Natural killer cell (primary cell): ENCODE measurements at regions not wholly inside any gene's neighbourhood (a gene's known extent, or its start where the extent isn't known, plus 50 kb on each side); places are given as distances from the start of the nearest gene placed in this dataset.

ENCODE experiments used
- ATAC-seq, 3 donors: fragments of 150-1000 bp in 2 of 3; fragments of 200-7000 bp in 1 of 3; cut with Tn5 transposase; 1 replicate in 1 of 3; 2 replicates in 2 of 3; pipeline ENCODE4 v1.10.0; 2021; ENCODE audit warnings: mild to moderate bottlenecking in 2 of 3, moderate library complexity in 2 of 3
- DNase-seq, 2 donors: peaks; one replicate each; pipeline versions ENCODE4 v3.0.0 to v3.0.0-alpha.2; 2013 to 2021; ENCODE audit warnings: mixed read lengths in 1 of 2
- H3K27ac ChIP-seq: one replicate; pipeline ENCODE4 v1.5.1; 2013; ENCODE audit warnings: mild to moderate bottlenecking, low read length
- H3K27me3 ChIP-seq: one replicate; pipeline ENCODE4 v1.6.1; 2013; ENCODE audit warnings: low read length; ENCODE audit not compliant: control insufficient read depth, insufficient read depth
- H3K36me3 ChIP-seq: one replicate; pipeline ENCODE4 v1.6.1; 2013; ENCODE audit warnings: low read length; ENCODE audit not compliant: control insufficient read depth, insufficient read depth
- H3K4me1 ChIP-seq: one replicate; pipeline ENCODE4 v1.6.1; 2013; ENCODE audit warnings: low read length; ENCODE audit not compliant: control insufficient read depth, insufficient read depth
- H3K4me3 ChIP-seq: one replicate; pipeline ENCODE4 v1.5.1; 2013; ENCODE audit warnings: low read length
- H3K9me3 ChIP-seq: one replicate; pipeline ENCODE4 v1.6.1; 2013; ENCODE audit warnings: low read length; ENCODE audit not compliant: control insufficient read depth, insufficient read depth
- H3K27ac Mint-ChIP-seq, 2 donors: one replicate each; pipeline ENCODE4 v1.8.0; 2022; ENCODE audit warnings: mild to moderate bottlenecking in 2 of 2, mixed read lengths in 2 of 2, moderate library complexity in 1 of 2
- H3K27me3 Mint-ChIP-seq, 2 donors: one replicate each; pipeline ENCODE4 v1.8.0; 2022; ENCODE audit warnings: low read depth in 2 of 2, mixed read lengths in 2 of 2
- H3K36me3 Mint-ChIP-seq: one replicate; pipeline ENCODE4 v1.8.0; 2022; ENCODE audit warnings: mixed read lengths
- H3K4me1 Mint-ChIP-seq, 2 donors: one replicate each; pipeline ENCODE4 v1.8.0; 2022; ENCODE audit warnings: mixed read lengths in 2 of 2
- H3K4me3 Mint-ChIP-seq: one replicate; pipeline ENCODE4 v1.8.0; 2022; ENCODE audit warnings: mild to moderate bottlenecking, moderate library complexity, mixed read lengths
- H3K9me3 Mint-ChIP-seq, 2 donors: one replicate each; pipeline ENCODE4 v1.8.0; 2022; ENCODE audit warnings: mixed read lengths in 2 of 2
- WGBS: methylation state at CpG from one replicate; pipeline ENCODE4 v1.1.7; 2013; ENCODE audit warnings: missing lambda C conversion rate; ENCODE audit not compliant: insufficient coverage; 5-methylcytosine and 5-hydroxymethylcytosine counted together
- intact Hi-C: fragments of 100-400 bp; cut with micrococcal nuclease; formaldehyde crosslinking; loops from one replicate; pipeline ENCODE4 v1.14.2; 2022
- TF ChIP-seq, protein P1 (sequence below): fragments of 200-600 bp; IDR thresholded peaks from one replicate; pipeline ENCODE4 v1.8.0; 2022; ENCODE audit warnings: antibody characterized with exemption

DNA sequence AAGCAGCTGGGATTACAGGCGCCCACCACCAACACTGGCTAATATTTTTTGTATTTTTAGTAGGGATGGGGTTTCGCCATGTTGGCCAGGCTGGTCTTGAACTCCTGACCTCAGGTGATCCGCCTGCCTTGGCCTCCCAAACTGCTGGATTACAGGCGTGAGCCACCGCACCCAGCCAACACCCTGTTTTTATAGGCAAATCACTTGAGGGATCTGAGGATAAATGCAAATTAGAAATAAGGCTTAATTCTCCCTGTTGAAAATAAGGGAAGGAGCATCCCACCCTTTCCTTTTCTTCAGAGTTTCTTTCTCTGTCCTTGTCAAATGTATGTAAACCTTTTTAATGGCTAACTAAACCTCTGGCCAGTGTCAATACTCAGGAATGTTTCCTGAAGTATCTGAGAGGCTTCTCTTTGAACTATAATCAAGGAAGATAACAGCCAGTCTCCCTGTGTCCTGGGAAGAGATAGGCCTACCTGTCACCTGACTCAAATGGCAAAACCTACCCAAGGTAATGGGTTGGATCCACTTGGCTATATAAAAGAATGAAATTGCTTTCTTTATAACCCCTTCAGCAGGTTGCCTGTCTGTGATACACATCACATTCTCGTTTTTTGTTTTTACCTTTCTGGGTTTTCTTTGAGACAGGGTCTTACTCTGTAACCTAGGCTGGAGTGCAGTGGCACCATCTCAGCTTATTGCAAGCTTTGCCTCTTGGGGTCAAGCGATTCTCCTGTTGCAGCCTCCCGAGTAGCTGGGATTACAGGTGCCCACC is 64.5 kb upstream of the TNFAIP3 start:
- Mint-ChIP-seq H3K4me3 (no peak overlapping the region), H3K9me3 (peaks cover 0 to 3% of the 10 kb centered on the region in 2 donors), H3K27me3 (no peaks in the 10 kb centered on the region), H3K4me1 (peaks cover 32 to 34% of the 10 kb centered on the region in 2 donors), H3K36me3 (no peaks in the 10 kb centered on the region), H3K27ac (peak overlapping the region in 1 of 2 donors; percentile 48)
- Histone ChIP-seq H3K4me3 (no peak overlapping the region), H3K36me3 (no peaks in the 10 kb centered on the region), H3K27ac (no peak overlapping the region), H3K27me3 (no peaks in the 10 kb centered on the region), H3K4me1 (peaks cover 13% of the 10 kb centered on the region), H3K9me3 (no peaks in the 10 kb centered on the region)
- WGBS = 96% methylated on average over 7 of the region's 8 CpGs
- intact Hi-C loops = loop anchor here (5.0 kb wide), 1 partner anchor 125 kb away; no protein-coding TSS in a partner anchor
- ATAC-seq = no peak
- TF ChIP-seq, protein P1, sequence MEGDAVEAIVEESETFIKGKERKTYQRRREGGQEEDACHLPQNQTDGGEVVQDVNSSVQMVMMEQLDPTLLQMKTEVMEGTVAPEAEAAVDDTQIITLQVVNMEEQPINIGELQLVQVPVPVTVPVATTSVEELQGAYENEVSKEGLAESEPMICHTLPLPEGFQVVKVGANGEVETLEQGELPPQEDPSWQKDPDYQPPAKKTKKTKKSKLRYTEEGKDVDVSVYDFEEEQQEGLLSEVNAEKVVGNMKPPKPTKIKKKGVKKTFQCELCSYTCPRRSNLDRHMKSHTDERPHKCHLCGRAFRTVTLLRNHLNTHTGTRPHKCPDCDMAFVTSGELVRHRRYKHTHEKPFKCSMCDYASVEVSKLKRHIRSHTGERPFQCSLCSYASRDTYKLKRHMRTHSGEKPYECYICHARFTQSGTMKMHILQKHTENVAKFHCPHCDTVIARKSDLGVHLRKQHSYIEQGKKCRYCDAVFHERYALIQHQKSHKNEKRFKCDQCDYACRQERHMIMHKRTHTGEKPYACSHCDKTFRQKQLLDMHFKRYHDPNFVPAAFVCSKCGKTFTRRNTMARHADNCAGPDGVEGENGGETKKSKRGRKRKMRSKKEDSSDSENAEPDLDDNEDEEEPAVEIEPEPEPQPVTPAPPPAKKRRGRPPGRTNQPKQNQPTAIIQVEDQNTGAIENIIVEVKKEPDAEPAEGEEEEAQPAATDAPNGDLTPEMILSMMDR = no peak
- no peak for DNase-seq

GRCh38 chr6:137804637-137805036 is 62.4 kb upstream of the TNFAIP3 start:
- no peak for DNase-seq
- H3K4me3 ChIP-seq = no peak overlapping the region
- Mint-ChIP-seq H3K4me1 (peaks cover 23 to 24% of the 10 kb centered on the region in 2 donors), H3K27ac (no peak overlapping the region), H3K27me3 (no peaks in the 10 kb centered on the region), H3K36me3 (no peaks in the 10 kb centered on the region), H3K9me3 (peaks cover 0 to 3% of the 10 kb centered on the region in 2 donors), H3K4me3 (no peak overlapping the region)
- ATAC-seq = no peak
- H3K27me3 ChIP-seq = no peaks in the 10 kb centered on the region
- 29% methylated on average over 1 of the region's 2 CpGs for WGBS
- peaks cover 9% of the 10 kb centered on the region for H3K4me1 ChIP-seq
- H3K9me3 ChIP-seq = no peaks in the 10 kb centered on the region
- intact Hi-C loops = loop anchor here (5.0 kb wide), 1 partner anchor 123 kb away; no protein-coding TSS in a partner anchor
- H3K36me3 ChIP-seq = no peaks in the 10 kb centered on the region
- H3K27ac ChIP-seq = no peak overlapping the region
- TF ChIP-seq, protein P1 = no peak

DNA sequence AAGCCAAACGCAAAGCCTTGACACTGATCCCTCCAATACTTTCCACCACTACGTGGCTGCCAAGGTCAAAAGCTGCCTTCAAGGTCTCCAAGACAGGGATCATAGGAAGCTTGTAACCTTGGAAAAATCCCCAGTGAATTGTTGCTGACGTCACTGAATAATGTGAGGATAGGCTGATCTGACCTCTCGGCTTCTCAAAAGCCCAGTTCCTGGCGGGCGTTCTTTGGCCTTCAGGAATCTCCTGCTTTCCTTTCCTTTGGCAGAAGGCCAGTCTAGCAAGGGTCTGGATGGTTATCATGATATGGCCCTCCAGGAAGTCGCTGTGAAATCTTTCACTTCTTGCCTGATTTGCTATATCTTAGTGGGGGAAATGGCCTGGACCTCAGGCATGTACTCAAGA is 61.4 kb upstream of the TNFAIP3 start:
- H3K4me3 ChIP-seq = no peak overlapping the region
- no peak for DNase-seq
- peak overlapping the region in 1 of 2 donors; percentile 36 for H3K27ac Mint-ChIP-seq
- intact Hi-C loops = no loop called here
- H3K4me3 Mint-ChIP-seq = no peak overlapping the region
- H3K9me3 ChIP-seq = no peaks in the 10 kb centered on the region
- H3K27ac ChIP-seq = no peak overlapping the region
- H3K27me3 Mint-ChIP-seq = no peaks in the 10 kb centered on the region
- peaks cover 15% of the 10 kb centered on the region in 2 donors for H3K4me1 Mint-ChIP-seq
- peaks cover 0 to 3% of the 10 kb centered on the region in 2 donors for H3K9me3 Mint-ChIP-seq
- no peaks in the 10 kb centered on the region for H3K27me3 ChIP-seq
- no peaks in the 10 kb centered on the region for H3K36me3 Mint-ChIP-seq
- WGBS = 95% methylated on average over 7 of the region's 7 CpGs
- no peak for ATAC-seq
- peaks cover 2% of the 10 kb centered on the region for H3K4me1 ChIP-seq
- no peaks in the 10 kb centered on the region for H3K36me3 ChIP-seq
- TF ChIP-seq, protein P1 = no peak
